Immature natural killer cell (primary cell): ENCODE measurements at regions not wholly inside any gene's neighbourhood (a gene's known extent, or its start where the extent isn't known, plus 50 kb on each side); places are given as distances from the start of the nearest gene placed in this dataset.
"Not testable (repeated sequence)": the region's sequence is repeated elsewhere in the genome, so short reads cannot be mapped to it uniquely, and the experiment has no call there.

Source experiments
- DNase-seq, 3 donors: peaks; one replicate each; pipeline ENCODE4 v3.0.0; 2022; ENCODE audit warnings: mixed read lengths in 1 of 3
- H3K27ac Mint-ChIP-seq, 6 donors: one replicate each; pipeline ENCODE4 v1.8.0; 2020; ENCODE audit warnings: mixed read lengths in 6 of 6, mild to moderate bottlenecking in 5 of 6, inconsistent platforms in 4 of 6, moderate library complexity in 3 of 6
- H3K27me3 Mint-ChIP-seq, 3 donors: one replicate each; pipeline ENCODE4 v1.8.0; 2020 to 2021; ENCODE audit warnings: low read depth in 3 of 3, mild to moderate bottlenecking in 3 of 3, mixed read lengths in 3 of 3, moderate library complexity in 3 of 3, inconsistent platforms in 1 of 3
- H3K36me3 Mint-ChIP-seq, 3 donors: one replicate each; pipeline ENCODE4 v1.8.0; 2020; ENCODE audit warnings: mixed read lengths in 3 of 3, inconsistent platforms in 2 of 3, mild to moderate bottlenecking in 2 of 3
- H3K4me1 Mint-ChIP-seq, 2 donors: one replicate each; pipeline ENCODE4 v1.8.0; 2020; ENCODE audit warnings: inconsistent platforms in 2 of 2, mild to moderate bottlenecking in 2 of 2, mixed read lengths in 2 of 2, moderate library complexity in 1 of 2
- H3K4me3 Mint-ChIP-seq, 5 donors: one replicate each; pipeline ENCODE4 v1.8.0; 2020; ENCODE audit warnings: mild to moderate bottlenecking in 5 of 5, mixed read lengths in 5 of 5, inconsistent platforms in 3 of 5, moderate library complexity in 3 of 5
- H3K9me3 Mint-ChIP-seq, 6 donors: one replicate each; pipeline ENCODE4 v1.8.0; 2020; ENCODE audit warnings: mild to moderate bottlenecking in 6 of 6, mixed read lengths in 6 of 6, inconsistent platforms in 4 of 6, moderate library complexity in 3 of 6

DNA sequence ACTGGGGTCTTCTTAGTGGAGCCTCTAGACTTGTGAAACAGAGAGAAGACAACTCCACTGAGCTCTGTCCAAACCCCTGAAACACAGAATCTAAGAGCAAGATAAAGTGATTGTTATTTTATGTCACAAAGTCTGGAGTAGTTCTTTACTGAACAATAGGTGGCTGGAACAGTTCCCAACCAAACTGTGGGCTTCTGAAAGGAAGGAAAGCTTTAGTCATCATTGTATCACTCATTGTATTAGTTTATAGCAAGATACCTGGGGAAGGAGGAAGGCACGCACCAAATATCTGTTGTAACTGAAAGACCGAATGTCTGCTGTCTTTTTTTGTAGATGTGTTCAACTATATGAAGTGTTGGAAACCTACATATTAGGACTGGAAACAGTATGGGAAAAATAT lies 284.9 kb upstream of the TBX18 start:
- Mint-ChIP-seq H3K36me3 (no peaks in the 10 kb centered on the region), H3K4me1 (no peaks in the 10 kb centered on the region), H3K27ac (no peak overlapping the region), H3K9me3 (peaks cover 0 to 7% (median 6%) of the 10 kb centered on the region in 6 donors), H3K27me3 (peaks cover 0 to 2% (median 0%) of the 10 kb centered on the region in 3 donors), H3K4me3 (no peak overlapping the region)
- no peak for DNase-seq

DNA sequence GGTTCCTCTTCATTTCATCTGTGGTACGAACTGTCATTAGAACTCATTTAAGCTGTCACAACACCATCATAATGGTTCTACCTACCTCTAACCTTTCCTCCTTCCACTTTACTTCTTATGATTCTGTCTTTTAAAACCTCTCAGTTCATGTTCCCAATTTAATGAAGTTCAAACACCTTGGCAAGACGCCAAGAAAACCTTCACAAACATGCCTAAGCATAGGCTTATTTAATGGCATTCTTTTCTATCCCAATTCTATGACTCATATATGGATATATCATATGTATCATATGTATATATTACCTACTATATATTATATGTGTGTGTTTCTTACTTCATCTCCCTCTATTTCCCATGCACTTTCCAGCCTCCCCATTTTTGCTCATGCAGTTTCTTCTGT lies 283.4 kb upstream of the TBX18 start:
- Mint-ChIP-seq H3K9me3 (peaks cover 0 to 13% (median 8%) of the 10 kb centered on the region in 6 donors), H3K36me3 (no peaks in the 10 kb centered on the region), H3K4me1 (no peaks in the 10 kb centered on the region), H3K27me3 (peaks cover 0 to 2% (median 0%) of the 10 kb centered on the region in 3 donors), H3K4me3 (no peak overlapping the region), H3K27ac (no peak overlapping the region)
- DNase-seq, result no peak

DNA sequence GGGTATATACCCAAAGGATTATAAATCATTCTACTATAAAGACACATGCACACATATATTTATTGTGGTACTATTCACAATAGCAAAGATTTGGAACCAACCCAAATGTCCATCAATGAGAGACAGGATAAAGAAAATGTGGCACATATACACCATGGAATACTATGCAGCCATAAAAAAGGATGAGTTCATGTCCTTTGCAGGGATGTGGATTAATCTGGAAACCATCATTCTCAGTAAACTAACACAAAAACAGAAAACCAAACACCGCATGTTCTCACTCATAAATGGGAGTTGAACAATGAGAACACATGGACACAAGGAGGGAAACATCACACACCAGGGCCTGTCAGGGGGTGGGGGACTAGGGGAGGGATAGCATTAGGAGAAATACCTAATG lies 281.4 kb upstream of the TBX18 start:
- not testable (repeated sequence) for H3K4me3 Mint-ChIP-seq, H3K27me3 Mint-ChIP-seq, H3K27ac Mint-ChIP-seq, H3K36me3 Mint-ChIP-seq, DNase-seq, H3K4me1 Mint-ChIP-seq
- H3K9me3 Mint-ChIP-seq, result peaks cover 0 to 23% (median 9%) of the 10 kb centered on the region in 6 donors

DNA sequence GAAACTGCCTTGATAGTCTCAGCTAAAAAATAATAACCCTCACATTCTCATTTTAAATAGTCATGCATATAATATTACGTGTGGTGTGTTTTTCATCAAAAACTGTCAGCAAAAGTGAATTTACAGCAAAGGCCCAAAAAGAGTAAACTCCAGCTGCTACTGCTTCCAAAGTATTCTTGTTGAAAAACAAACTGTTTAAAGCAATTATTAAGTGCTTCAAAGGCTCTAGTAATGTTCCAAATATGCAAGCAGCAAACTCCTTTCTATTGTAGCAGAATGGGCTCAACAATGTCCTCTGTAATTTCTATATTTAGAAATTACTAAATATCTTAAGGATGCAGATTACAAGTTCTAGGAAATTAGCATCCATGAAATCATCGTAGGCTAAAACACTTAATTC lies 280.0 kb upstream of the TBX18 start:
- Mint-ChIP-seq H3K4me1 (no peaks in the 10 kb centered on the region), H3K36me3 (no peaks in the 10 kb centered on the region), H3K9me3 (peaks cover 0 to 23% (median 10%) of the 10 kb centered on the region in 6 donors), H3K4me3 (no peak overlapping the region), H3K27me3 (peaks cover 0 to 4% (median 2%) of the 10 kb centered on the region in 3 donors), H3K27ac (no peak overlapping the region)
- no peak for DNase-seq

DNA sequence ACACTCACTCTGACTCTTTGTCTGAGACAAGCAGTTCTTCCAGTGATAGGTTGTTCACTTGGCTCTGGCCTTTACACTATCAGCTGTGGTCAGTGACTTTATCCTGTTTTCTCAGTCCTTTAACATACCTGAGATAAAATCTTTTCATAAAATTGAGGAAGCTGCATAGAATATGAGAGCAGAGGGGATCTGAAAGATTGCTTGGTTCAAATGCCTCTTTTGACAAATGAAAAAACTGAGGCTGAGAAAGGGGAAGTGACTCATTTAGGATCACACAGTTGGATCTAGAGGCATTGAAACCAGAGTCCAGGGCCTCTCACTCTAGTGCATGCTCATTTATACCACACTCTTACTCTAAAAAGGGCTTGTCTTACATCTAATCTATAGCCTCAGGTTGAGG lies 277.0 kb upstream of the TBX18 start:
- peaks cover 0 to 3% (median 0%) of the 10 kb centered on the region in 3 donors for H3K36me3 Mint-ChIP-seq
- DNase-seq, result no peak

DNA sequence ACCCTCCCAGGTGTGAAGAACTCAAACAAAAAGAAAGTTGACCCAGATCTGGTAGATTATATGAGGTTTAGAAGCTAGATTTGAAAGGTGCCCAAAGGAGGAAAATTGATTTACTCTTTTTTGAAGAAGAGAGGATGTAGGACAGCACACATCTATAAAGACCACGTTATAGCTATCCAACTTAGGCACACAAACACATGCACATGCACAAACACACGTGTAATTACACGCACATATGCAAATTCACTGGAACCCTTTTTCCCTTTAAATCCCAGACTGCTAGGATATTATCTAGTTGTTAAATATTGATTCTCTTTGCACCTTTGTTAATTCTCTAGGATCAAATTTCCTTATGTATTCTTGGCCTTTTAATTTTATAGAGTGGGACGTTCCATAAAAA lies 272.8 kb upstream of the TBX18 start:
- Mint-ChIP-seq H3K4me3 (no peak overlapping the region), H3K27me3 (peaks cover 0 to 4% (median 2%) of the 10 kb centered on the region in 3 donors), H3K9me3 (peaks cover 5 to 36% (median 18%) of the 10 kb centered on the region in 6 donors), H3K4me1 (no peaks in the 10 kb centered on the region), H3K36me3 (peaks cover 0 to 4% (median 3%) of the 10 kb centered on the region in 3 donors), H3K27ac (no peak overlapping the region)
- no peak for DNase-seq

More for the DNA sequence above, 277.0 kb upstream of the TBX18 start:
- H3K4me1 Mint-ChIP-seq, result no peaks in the 10 kb centered on the region
- peaks cover 4 to 36% (median 10%) of the 10 kb centered on the region in 6 donors for H3K9me3 Mint-ChIP-seq
- H3K27me3 Mint-ChIP-seq, result peaks cover 2 to 4% (median 2%) of the 10 kb centered on the region in 3 donors
- no peak overlapping the region for H3K27ac Mint-ChIP-seq
- no peak overlapping the region for H3K4me3 Mint-ChIP-seq

DNA sequence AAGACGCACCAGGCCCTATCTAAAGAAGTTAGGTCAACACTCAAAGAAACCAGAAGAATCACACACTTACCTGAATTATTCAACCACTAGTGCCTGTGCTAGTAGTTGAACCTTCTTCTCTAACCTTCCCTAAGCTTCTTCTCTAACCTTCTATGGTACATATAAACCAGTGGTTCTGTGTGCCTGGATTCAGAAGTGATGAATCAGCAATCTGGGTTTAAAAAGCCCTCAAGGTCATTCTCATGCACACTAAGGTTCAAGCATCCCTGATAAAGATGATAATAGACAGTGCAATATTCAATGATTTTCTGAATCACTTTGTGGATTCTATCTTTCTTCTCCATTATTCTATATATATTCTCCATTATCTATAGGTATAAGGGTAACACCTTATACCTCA lies 271.4 kb upstream of the TBX18 start:
- Mint-ChIP-seq H3K27me3 (peaks cover 0 to 2% (median 0%) of the 10 kb centered on the region in 3 donors), H3K9me3 (peaks cover 3 to 32% (median 15%) of the 10 kb centered on the region in 6 donors), H3K36me3 (peaks cover 0 to 4% (median 3%) of the 10 kb centered on the region in 3 donors), H3K4me3 (no peak overlapping the region), H3K4me1 (no peaks in the 10 kb centered on the region), H3K27ac (no peak overlapping the region)
- DNase-seq, result no peak

DNA sequence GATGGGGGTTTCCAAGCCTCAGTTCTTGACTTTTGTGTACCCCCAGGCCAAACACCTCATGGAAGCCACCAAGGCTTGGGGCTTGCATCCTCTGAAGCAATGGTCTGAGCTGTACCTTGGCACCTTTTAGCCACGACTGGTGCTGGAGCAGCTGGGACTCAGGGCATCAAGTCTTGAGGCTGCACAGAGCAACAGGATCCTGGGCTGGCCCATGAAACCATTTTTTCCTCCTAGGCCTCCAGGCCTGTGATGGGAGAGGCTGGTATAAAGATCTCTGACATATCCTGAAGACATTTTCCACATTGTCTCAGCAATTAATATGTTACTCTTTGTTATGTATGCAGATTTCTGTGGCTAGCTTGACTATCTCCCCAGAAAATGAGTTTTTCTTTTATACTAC lies 269.1 kb upstream of the TBX18 start:
- no peak overlapping the region for H3K27ac Mint-ChIP-seq
- DNase-seq, result no peak
- H3K4me3 Mint-ChIP-seq, result no peak overlapping the region
- H3K36me3 Mint-ChIP-seq, result peaks cover 0 to 4% (median 3%) of the 10 kb centered on the region in 3 donors
- peaks cover 0 to 2% (median 0%) of the 10 kb centered on the region in 3 donors for H3K27me3 Mint-ChIP-seq
- no peaks in the 10 kb centered on the region for H3K4me1 Mint-ChIP-seq
- peaks cover 0 to 32% (median 14%) of the 10 kb centered on the region in 6 donors for H3K9me3 Mint-ChIP-seq

DNA sequence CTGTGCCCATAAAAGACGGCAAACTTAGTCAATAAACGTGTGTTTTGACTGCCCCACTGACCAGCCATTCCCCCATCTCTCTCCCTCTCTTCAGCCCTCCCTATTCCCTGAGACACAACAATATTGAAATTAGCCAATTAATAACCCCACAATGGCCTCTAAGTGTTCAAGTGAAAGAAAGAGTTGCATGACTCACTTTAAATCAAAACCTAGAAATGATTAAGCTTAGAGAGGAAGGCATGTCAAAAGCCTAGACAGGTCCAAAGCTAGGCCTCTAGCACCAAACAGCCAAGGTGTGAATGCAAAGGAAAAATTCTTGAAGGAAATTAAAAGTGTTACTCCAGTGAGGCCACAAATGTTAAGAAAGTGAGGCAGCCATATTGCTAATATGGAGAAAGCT lies 261.6 kb upstream of the TBX18 start:
- Mint-ChIP-seq H3K27ac (no peak overlapping the region), H3K4me1 (no peaks in the 10 kb centered on the region), H3K4me3 (no peak overlapping the region), H3K36me3 (no peaks in the 10 kb centered on the region), H3K9me3 (peaks cover 2 to 7% (median 3%) of the 10 kb centered on the region in 6 donors), H3K27me3 (peaks cover 0 to 2% (median 0%) of the 10 kb centered on the region in 3 donors)
- DNase-seq, result no peak

DNA sequence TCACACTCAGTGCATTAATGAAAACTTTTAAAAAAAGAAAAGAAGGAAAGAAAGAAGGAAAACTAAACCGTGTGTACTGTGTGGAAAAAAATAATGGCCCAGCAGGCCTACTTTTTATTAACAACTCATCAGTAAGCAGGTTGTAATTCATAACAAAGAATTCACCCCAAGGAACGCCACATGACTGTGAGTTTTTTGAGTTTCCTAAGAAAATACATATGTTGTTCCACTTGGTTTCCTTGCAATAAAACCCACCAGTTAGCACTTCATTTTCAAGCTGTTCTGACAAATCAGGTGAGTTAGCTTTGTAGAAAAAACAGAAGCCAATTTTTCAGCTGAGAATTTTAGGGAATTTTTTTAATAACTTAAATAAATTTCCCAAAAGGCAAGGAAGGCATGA lies 259.3 kb upstream of the TBX18 start:
- DNase-seq, result no peak
- H3K4me1 Mint-ChIP-seq, result no peaks in the 10 kb centered on the region
- peaks cover 0 to 3% (median 2%) of the 10 kb centered on the region in 3 donors for H3K27me3 Mint-ChIP-seq
- no peak overlapping the region for H3K27ac Mint-ChIP-seq
- peaks cover 2 to 7% (median 4%) of the 10 kb centered on the region in 6 donors for H3K9me3 Mint-ChIP-seq
- H3K4me3 Mint-ChIP-seq, result no peak overlapping the region
- no peaks in the 10 kb centered on the region for H3K36me3 Mint-ChIP-seq

DNA sequence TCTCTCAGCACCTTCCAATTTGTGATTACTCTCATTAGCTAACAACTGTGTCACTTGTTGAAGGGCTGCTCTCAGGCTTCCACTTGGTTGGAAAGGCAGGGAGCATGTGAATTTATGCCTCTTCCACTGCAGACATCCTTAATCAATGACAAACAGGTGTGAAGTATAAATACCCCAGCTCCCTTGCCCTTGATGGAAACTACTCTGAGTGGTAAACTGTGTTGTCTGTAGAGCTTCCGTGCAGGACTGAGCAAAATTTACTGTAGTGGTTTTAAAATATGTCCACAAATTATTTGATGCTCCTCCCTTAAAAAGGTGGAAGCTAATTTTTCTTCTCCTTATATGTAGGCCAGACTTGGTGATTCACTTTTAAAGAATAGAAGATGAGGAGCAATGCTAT lies 253.0 kb upstream of the TBX18 start:
- H3K4me1 Mint-ChIP-seq, result no peaks in the 10 kb centered on the region
- peaks cover 0 to 13% (median 6%) of the 10 kb centered on the region in 6 donors for H3K9me3 Mint-ChIP-seq
- H3K27ac Mint-ChIP-seq, result no peak overlapping the region
- no peaks in the 10 kb centered on the region for H3K36me3 Mint-ChIP-seq
- peaks cover 1 to 2% (median 2%) of the 10 kb centered on the region in 3 donors for H3K27me3 Mint-ChIP-seq
- DNase-seq, result no peak
- H3K4me3 Mint-ChIP-seq, result no peak overlapping the region

DNA sequence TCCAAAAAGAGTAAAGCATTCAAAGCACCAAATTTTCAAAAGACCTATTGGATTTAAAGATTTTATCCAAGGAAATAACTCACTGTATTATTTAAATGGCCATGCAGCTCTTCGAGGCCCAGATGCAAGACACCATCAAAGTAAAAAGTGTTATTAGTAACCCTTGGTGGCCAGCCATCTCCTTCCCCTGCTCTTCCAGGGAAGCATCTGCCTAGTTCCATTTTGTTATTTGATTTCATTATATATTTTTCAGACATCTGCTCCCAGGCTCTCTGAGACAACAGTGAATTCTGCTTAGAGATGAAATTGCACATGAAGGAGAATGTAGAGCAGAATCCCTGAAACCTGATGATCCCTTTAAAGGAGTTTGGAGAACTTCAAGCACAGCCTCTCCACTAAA lies 252.3 kb upstream of the TBX18 start:
- Mint-ChIP-seq H3K27me3 (peaks cover 1 to 3% (median 2%) of the 10 kb centered on the region in 3 donors), H3K27ac (no peak overlapping the region), H3K4me3 (no peak overlapping the region), H3K36me3 (no peaks in the 10 kb centered on the region), H3K4me1 (no peaks in the 10 kb centered on the region), H3K9me3 (peaks cover 0 to 10% (median 6%) of the 10 kb centered on the region in 6 donors)
- no peak for DNase-seq

DNA sequence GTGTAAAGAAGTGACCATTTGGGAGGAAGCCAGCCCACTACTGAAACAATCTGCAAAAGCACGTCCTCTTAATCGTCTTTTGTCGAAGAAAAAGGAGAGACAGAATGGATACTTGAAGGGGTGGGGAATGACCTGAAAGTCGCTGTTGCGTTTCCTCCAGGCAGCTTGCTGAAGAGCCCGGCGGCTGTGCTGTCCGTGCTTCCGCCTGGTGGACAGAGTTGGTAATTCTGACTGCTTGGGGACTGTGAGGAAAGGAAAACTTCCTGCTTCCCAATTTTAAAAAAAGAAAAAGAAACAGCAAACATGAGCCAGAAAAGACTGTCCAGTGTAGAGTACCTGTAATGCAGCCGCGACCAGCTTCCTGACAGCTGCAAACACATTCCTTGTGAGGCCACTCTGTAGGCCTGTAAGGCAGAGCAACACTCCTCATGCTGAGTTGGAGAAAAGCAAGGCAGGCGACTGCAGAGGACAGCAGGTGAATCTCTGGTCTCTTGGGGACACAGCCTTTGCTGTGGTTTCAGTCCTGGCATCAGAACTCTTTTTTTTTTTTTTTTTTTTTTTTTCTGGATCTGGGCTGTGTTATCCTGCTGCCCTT lies 251.1 kb upstream of the TBX18 start:
- peaks cover 0 to 9% (median 6%) of the 10 kb centered on the region in 6 donors for H3K9me3 Mint-ChIP-seq
- DNase-seq, result no peak
- H3K27me3 Mint-ChIP-seq, result peaks cover 0 to 1% (median 1%) of the 10 kb centered on the region in 3 donors
- no peak overlapping the region for H3K4me3 Mint-ChIP-seq
- no peaks in the 10 kb centered on the region for H3K4me1 Mint-ChIP-seq
- no peak overlapping the region for H3K27ac Mint-ChIP-seq
- H3K36me3 Mint-ChIP-seq, result no peaks in the 10 kb centered on the region

DNA sequence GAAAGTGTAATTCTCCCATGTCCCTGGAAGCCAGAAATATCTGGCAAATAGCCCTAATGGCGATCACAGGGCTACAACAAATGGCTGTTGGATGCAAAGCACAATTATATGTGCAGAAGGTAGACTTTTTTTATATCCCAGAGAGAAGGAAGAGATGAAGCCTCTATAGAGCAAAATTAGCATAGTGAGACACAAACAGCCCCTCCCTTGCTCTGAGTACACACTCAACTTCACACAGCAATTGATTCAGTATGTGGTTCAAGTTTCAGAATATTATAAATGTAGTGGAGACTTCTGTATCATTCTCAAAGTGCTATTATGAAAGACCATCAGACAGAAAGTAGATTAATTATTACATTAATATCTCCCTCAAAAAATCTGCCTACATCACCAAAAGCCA lies 246.5 kb upstream of the TBX18 start:
- H3K9me3 Mint-ChIP-seq, result peaks cover 0 to 6% (median 5%) of the 10 kb centered on the region in 6 donors
- H3K36me3 Mint-ChIP-seq, result no peaks in the 10 kb centered on the region
- DNase-seq, result no peak
- H3K4me3 Mint-ChIP-seq, result no peak overlapping the region
- no peak overlapping the region for H3K27ac Mint-ChIP-seq
- no peaks in the 10 kb centered on the region for H3K4me1 Mint-ChIP-seq
- H3K27me3 Mint-ChIP-seq, result peaks cover 0 to 3% (median 1%) of the 10 kb centered on the region in 3 donors
